Panc1 (cell line): ENCODE measurements at regions not wholly inside any gene's neighbourhood (a gene's known extent, or its start where the extent isn't known, plus 50 kb on each side); places are given as distances from the start of the nearest gene placed in this dataset.

Source experiments
- ATAC-seq: fragments of 200-7000 bp; cut with Tn5 transposase; 2 replicates; pipeline ENCODE4 v1.9.1; 2020; ENCODE audit warnings: mild to moderate bottlenecking, moderate library complexity
- BruUV-seq: library from RNA; stranded (reverse); fragments of 400-500 nt; replicated peaks from 2 replicates; lab custom pipeline; 2021; lab: Mats Ljungman, UMichigan
- CTCF ChIA-PET: fragments of 300-600 bp; sonication (Branson Sonifier 250); formaldehyde crosslinking; loops from one replicate; lab custom pipeline; 2022; ENCODE audit warnings: antibody characterized with exemption; lab: Charles Lee
- POLR2A ChIA-PET: fragments of 300-600 bp; sonication (Branson Sonifier 250); formaldehyde crosslinking; loops from one replicate; lab custom pipeline; 2022; ENCODE audit warnings: antibody characterized with exemption; lab: Charles Lee
- DNase-seq: peaks from one replicate; pipeline ENCODE4 v3.0.0-alpha.2; 2010; ENCODE audit warnings: low read depth, low spot score
- H3K27ac ChIP-seq: 2 replicates; pipeline ENCODE4 v1.5.1; 2011; ENCODE audit warnings: mild to moderate bottlenecking, low read length, inconsistent platforms
- H3K27me3 ChIP-seq: fragments of 200-500 bp; sonication (Bioruptor generic); 2 replicates; pipeline ENCODE4 v1.6.0; 2014; ENCODE audit warnings: low read length, inconsistent platforms; ENCODE audit not compliant: control insufficient read depth, insufficient read depth
- H3K36me3 ChIP-seq: fragments of 200-500 bp; sonication (Bioruptor generic); 2 replicates; pipeline ENCODE4 v1.5.1; 2014; ENCODE audit warnings: inconsistent platforms, mild to moderate bottlenecking, low read length, moderate library complexity; ENCODE audit not compliant: control insufficient read depth, insufficient read depth
- H3K4me1 ChIP-seq: 2 replicates; pipeline ENCODE4 v1.5.1; 2011; ENCODE audit warnings: inconsistent platforms, mild to moderate bottlenecking, low read length, moderate library complexity; ENCODE audit not compliant: control insufficient read depth, insufficient read depth
- H3K4me3 ChIP-seq, 2 experiments: 2 replicates each; pipeline ENCODE4 v1.5.1; 2011 to 2012; ENCODE audit warnings: low read depth in 2 of 2, low read length in 2 of 2, mild to moderate bottlenecking in 2 of 2, inconsistent platforms in 1 of 2, moderate library complexity in 1 of 2
- H3K9me3 ChIP-seq: fragments of 200-500 bp; sonication (Bioruptor generic); 2 replicates; pipeline ENCODE4 v1.5.1; 2014; ENCODE audit warnings: low read depth, mild to moderate bottlenecking, inconsistent platforms, low read length, moderate library complexity; ENCODE audit not compliant: control insufficient read depth, insufficient read depth
- POLR2AphosphoS5 ChIP-seq: IDR thresholded peaks from 2 replicates; pipeline ENCODE4 v1.6.1; 2012; ENCODE audit warnings: mild to moderate bottlenecking, low read depth, low read length, moderate library complexity
- SIN3A ChIP-seq: IDR thresholded peaks from 2 replicates; pipeline ENCODE4 v1.6.1; 2012; ENCODE audit warnings: low read depth, mild to moderate bottlenecking, low read length, moderate library complexity, borderline replicate concordance; ENCODE audit not compliant: insufficient read depth
- TCF7L2 ChIP-seq: IDR thresholded peaks from 2 replicates; pipeline ENCODE4 v1.6.1; 2011; ENCODE audit warnings: mild to moderate bottlenecking, low read depth, low read length, inconsistent platforms
- in situ Hi-C: cut with HindIII; loops from 2 replicates; pipeline ENCODE4 v1.10.0; 2016; ENCODE audit warnings: low sequenced_read_pairs, low pct_unique_long_range_greater_than_20kb
- intact Hi-C: fragments of 100-400 bp; cut with micrococcal nuclease; formaldehyde crosslinking; loops from one replicate; pipeline ENCODE4 v1.10.0; 2022; ENCODE audit not compliant: unreplicated experiment
- TF ChIP-seq, protein P1 (sequence below): fragments of 450-650 bp; IDR thresholded peaks from 2 replicates; pipeline ENCODE4 v1.5.1; 2017; ENCODE audit warnings: mild to moderate bottlenecking
- TF ChIP-seq, protein P2 (sequence below), 2 experiments: IDR thresholded peaks; 2 replicates each; pipeline ENCODE4 v1.6.1; 2011 to 2012; ENCODE audit warnings: low read depth in 2 of 2, control low read depth in 1 of 2, low read length in 1 of 2, mild to moderate bottlenecking in 1 of 2, moderate library complexity in 1 of 2; ENCODE audit not compliant: insufficient read depth in 1 of 2

DNA sequence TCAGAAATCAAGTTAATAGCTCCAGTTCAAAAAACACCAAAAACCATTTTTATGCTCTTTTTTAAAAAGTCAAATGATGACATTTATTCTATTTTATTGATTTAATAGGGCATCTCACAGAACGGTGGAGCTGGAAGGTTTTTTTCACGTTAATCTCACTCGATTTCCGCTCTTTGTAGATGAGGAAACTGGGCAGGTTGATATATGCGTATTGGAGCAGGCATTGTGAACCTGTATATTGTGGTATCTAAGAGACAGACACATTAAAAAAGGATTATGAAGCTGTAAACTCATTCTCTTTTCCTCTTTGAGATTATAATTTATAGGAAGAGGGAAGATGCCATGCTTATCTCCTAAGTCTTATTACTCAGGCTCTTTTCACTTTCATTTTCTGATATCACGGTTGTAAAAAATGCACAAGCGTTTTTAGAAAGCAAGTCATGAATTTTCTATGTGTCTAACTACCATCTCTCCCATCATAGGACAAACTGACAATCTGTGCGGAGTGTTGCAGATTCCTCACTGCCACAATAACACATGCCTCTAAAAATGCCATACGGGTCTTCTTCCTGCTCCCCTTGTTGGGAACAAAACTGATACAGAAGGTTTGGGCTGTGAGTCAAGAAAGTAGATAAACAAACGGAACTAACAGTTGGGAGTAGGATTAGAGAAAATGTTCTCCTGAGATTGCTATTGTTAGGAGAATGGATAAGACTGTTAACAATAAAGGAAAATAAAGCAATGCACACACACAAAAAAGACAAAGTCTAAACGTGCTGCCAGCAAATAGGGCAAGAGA lies 1997.7 kb downstream of the MAT2B start:
- no peak for ATAC-seq
- CTCF ChIA-PET = no interaction called here
- Histone ChIP-seq H3K9me3 (peaks cover 3% of the 10 kb centered on the region), H3K36me3 (no peaks in the 10 kb centered on the region), H3K4me1 (no peaks in the 10 kb centered on the region), H3K4me3 (peak overlapping the region in 1 of 2 experiments; percentile 27; a peak in 2 of 4 replicates), H3K27ac (no peak overlapping the region), H3K27me3 (no peaks in the 10 kb centered on the region)
- in situ Hi-C loops = no loop called here
- no TSS peak for BruUV-seq
- TF ChIP-seq TCF7L2 = no peak
- no peak for TF ChIP-seq SIN3A
- no peak for TF ChIP-seq POLR2AphosphoS5
- TF ChIP-seq, protein P1, sequence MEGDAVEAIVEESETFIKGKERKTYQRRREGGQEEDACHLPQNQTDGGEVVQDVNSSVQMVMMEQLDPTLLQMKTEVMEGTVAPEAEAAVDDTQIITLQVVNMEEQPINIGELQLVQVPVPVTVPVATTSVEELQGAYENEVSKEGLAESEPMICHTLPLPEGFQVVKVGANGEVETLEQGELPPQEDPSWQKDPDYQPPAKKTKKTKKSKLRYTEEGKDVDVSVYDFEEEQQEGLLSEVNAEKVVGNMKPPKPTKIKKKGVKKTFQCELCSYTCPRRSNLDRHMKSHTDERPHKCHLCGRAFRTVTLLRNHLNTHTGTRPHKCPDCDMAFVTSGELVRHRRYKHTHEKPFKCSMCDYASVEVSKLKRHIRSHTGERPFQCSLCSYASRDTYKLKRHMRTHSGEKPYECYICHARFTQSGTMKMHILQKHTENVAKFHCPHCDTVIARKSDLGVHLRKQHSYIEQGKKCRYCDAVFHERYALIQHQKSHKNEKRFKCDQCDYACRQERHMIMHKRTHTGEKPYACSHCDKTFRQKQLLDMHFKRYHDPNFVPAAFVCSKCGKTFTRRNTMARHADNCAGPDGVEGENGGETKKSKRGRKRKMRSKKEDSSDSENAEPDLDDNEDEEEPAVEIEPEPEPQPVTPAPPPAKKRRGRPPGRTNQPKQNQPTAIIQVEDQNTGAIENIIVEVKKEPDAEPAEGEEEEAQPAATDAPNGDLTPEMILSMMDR = no peak
- TF ChIP-seq, protein P2, sequence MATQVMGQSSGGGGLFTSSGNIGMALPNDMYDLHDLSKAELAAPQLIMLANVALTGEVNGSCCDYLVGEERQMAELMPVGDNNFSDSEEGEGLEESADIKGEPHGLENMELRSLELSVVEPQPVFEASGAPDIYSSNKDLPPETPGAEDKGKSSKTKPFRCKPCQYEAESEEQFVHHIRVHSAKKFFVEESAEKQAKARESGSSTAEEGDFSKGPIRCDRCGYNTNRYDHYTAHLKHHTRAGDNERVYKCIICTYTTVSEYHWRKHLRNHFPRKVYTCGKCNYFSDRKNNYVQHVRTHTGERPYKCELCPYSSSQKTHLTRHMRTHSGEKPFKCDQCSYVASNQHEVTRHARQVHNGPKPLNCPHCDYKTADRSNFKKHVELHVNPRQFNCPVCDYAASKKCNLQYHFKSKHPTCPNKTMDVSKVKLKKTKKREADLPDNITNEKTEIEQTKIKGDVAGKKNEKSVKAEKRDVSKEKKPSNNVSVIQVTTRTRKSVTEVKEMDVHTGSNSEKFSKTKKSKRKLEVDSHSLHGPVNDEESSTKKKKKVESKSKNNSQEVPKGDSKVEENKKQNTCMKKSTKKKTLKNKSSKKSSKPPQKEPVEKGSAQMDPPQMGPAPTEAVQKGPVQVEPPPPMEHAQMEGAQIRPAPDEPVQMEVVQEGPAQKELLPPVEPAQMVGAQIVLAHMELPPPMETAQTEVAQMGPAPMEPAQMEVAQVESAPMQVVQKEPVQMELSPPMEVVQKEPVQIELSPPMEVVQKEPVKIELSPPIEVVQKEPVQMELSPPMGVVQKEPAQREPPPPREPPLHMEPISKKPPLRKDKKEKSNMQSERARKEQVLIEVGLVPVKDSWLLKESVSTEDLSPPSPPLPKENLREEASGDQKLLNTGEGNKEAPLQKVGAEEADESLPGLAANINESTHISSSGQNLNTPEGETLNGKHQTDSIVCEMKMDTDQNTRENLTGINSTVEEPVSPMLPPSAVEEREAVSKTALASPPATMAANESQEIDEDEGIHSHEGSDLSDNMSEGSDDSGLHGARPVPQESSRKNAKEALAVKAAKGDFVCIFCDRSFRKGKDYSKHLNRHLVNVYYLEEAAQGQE (IDR thresholded peaks at IDR 0.05; ENCODE audit: insufficient read depth in 1 of 2, low read depth in 2 of 2, low read length in 1 of 2) = no peak
- POLR2A ChIA-PET = no interaction called here
- no peak for DNase-seq
- intact Hi-C loops = no loop called here

DNA sequence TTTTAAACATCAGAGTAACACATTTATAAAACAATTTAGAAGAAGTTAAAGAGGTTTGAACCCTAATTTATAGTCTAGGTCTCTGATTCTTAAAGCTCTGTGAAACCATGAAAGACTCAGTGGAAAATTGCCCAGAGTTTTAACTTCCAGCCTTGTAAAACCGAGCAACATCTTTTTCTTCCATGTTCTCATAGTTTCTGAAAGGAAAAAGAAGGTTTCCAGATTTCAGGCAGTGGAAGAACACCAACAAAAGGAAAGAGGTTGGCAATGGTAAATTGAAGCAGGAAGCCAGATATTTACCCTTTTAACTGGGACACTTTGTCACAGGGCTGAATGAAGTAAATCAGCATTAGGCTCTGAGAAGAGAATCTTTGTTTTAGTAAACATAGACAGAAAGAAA lies 1999.3 kb downstream of the MAT2B start:
- DNase-seq = no peak
- Histone ChIP-seq H3K27ac (no peak overlapping the region), H3K4me3 (no peak overlapping the region), H3K4me1 (no peaks in the 10 kb centered on the region), H3K36me3 (no peaks in the 10 kb centered on the region), H3K27me3 (no peaks in the 10 kb centered on the region), H3K9me3 (peaks cover 5% of the 10 kb centered on the region)
- ChIA-PET POLR2A (no interaction called here), CTCF (no interaction called here)
- no TSS peak for BruUV-seq
- no peak for ATAC-seq
- in situ Hi-C loops = no loop called here
- intact Hi-C loops = no loop called here
- TF ChIP-seq, protein P1 = no peak
- TF ChIP-seq POLR2AphosphoS5 (no peak), SIN3A (no peak)
